Endothelial cell of umbilical vein (primary cell): ENCODE measurements at regions not wholly inside any gene's neighbourhood (a gene's known extent, or its start where the extent isn't known, plus 50 kb on each side); places are given as distances from the start of the nearest gene placed in this dataset.

Experiments
- BruUV-seq: library from RNA; stranded (reverse); fragments of 400-500 nt; replicated peaks from 2 replicates; lab custom pipeline; 2021; lab: Mats Ljungman, UMichigan
- CTCF ChIA-PET: fragments of 300-600, 350-600 bp; sonication (Branson Sonifier 250); formaldehyde crosslinking; loops from one replicate; lab custom pipeline; 2021; ENCODE audit warnings: antibody characterized with exemption, inconsistent platforms; lab: Charles Lee
- POLR2A ChIA-PET: fragments of 300-600, 350-600 bp; sonication (Branson Sonifier 250); formaldehyde crosslinking; loops from one replicate; lab custom pipeline; 2021; ENCODE audit warnings: antibody characterized with exemption, inconsistent platforms; lab: Charles Lee
- DNase-seq: peaks from one replicate; pipeline ENCODE4 v3.0.0-alpha.2; 2011; ENCODE audit warnings: low read depth, low spot score
- FAIRE-seq: peaks from 2 replicates; lab custom pipeline; 2011; peaks lifted over from hg19 to GRCh38; lab: Jason Lieb, UNC
- H2AFZ ChIP-seq: 2 replicates; pipeline ENCODE4 v1.6.0; 2012; ENCODE audit warnings: low read depth, low read length, control low read depth, inconsistent platforms
- H3K27ac ChIP-seq: 2 replicates; pipeline ENCODE4 v1.5.1; 2011; ENCODE audit warnings: low read depth, mild to moderate bottlenecking, control low read depth, low read length, moderate library complexity; ENCODE audit not compliant: insufficient read depth
- H3K27me3 ChIP-seq, 2 experiments: 2 replicates each; pipeline versions ENCODE4 v1.6.0 to v1.6.1; 2011; ENCODE audit warnings: low read length in 2 of 2, mixed read lengths in 1 of 2; ENCODE audit not compliant: control insufficient read depth in 2 of 2, insufficient read depth in 2 of 2
- H3K36me3 ChIP-seq, 2 experiments: 2 replicates in 1 of 2; 3 replicates in 1 of 2; pipeline ENCODE4 v1.5.1; 2011; ENCODE audit warnings: low read length in 2 of 2, mild to moderate bottlenecking in 1 of 2, moderate library complexity in 1 of 2; ENCODE audit not compliant: control insufficient read depth in 2 of 2, insufficient read depth in 2 of 2; ENCODE audit errors: extremely low read depth in 1 of 2
- H3K4me1 ChIP-seq: 3 replicates; pipeline ENCODE4 v1.5.1; 2011; ENCODE audit warnings: mild to moderate bottlenecking, low read length; ENCODE audit not compliant: control insufficient read depth, insufficient read depth; ENCODE audit errors: extremely low read depth
- H3K4me2 ChIP-seq: 2 replicates; pipeline ENCODE4 v1.6.1; 2011; ENCODE audit warnings: low read length, control low read depth, mixed read lengths; ENCODE audit not compliant: insufficient read depth
- H3K4me3 ChIP-seq, 3 experiments: fragments of 200-600 bp in 1 of 3; sonication (generic), shearing (Covaris generic) in 1 of 3; replicated peaks in 1 of 3; 2 replicates each; pipeline ENCODE4 v1.5.1; 2011 to 2016; ENCODE audit warnings: control low read depth in 3 of 3, low read length in 3 of 3, mild to moderate bottlenecking in 2 of 3, inconsistent platforms in 1 of 3, low read depth in 1 of 3, moderate library complexity in 1 of 3; ENCODE audit not compliant: insufficient read depth in 1 of 3
- H3K79me2 ChIP-seq: 2 replicates; pipeline ENCODE4 v1.6.0; 2012; ENCODE audit warnings: low read length, inconsistent platforms; ENCODE audit not compliant: control insufficient read depth, insufficient read depth
- H3K9ac ChIP-seq: replicated peaks from 2 replicates; pipeline ENCODE3; 2011; ENCODE audit warnings: low read length, control low read depth; ENCODE audit not compliant: insufficient read depth; ENCODE audit errors: extremely low read depth
- H3K9me1 ChIP-seq: replicated peaks from 3 replicates; pipeline ENCODE4 v1.6.0; 2011; ENCODE audit warnings: mild to moderate bottlenecking, low read length; ENCODE audit not compliant: control insufficient read depth, insufficient read depth; ENCODE audit errors: extremely low read depth
- H3K9me3 ChIP-seq: replicated peaks from 2 replicates; pipeline ENCODE4 v1.5.1; 2012; ENCODE audit warnings: low read length, inconsistent platforms; ENCODE audit not compliant: control insufficient read depth, insufficient read depth
- H4K20me1 ChIP-seq: replicated peaks from 2 replicates; pipeline ENCODE3; 2011; ENCODE audit warnings: mild to moderate bottlenecking, low read length; ENCODE audit not compliant: control insufficient read depth, insufficient read depth; ENCODE audit errors: extremely low read depth
- EZH2 ChIP-seq: IDR thresholded peaks from 2 replicates; pipeline ENCODE4 v1.6.1; 2012; ENCODE audit warnings: borderline replicate concordance, low read depth, mild to moderate bottlenecking, moderate library complexity, low read length, inconsistent platforms; ENCODE audit not compliant: severe bottlenecking
- FOS ChIP-seq: IDR thresholded peaks from 2 replicates; pipeline ENCODE4 v1.6.1; 2011; ENCODE audit warnings: mild to moderate bottlenecking, low read length, moderate library complexity, borderline replicate concordance; ENCODE audit not compliant: insufficient read depth
- GATA2 ChIP-seq: IDR thresholded peaks from 2 replicates; pipeline ENCODE4 v1.7.0; 2011; ENCODE audit warnings: low read depth, mild to moderate bottlenecking, moderate library complexity, mixed read lengths, low read length; ENCODE audit not compliant: insufficient read length, insufficient read depth
- JUN ChIP-seq: IDR thresholded peaks from 2 replicates; pipeline ENCODE4 v1.6.1; 2011; ENCODE audit warnings: borderline replicate concordance, low read depth; ENCODE audit not compliant: insufficient read length, insufficient read depth
- MYC ChIP-seq: IDR thresholded peaks from one replicate; pipeline ENCODE4 v1.6.1; 2011; ENCODE audit warnings: mild to moderate bottlenecking, low read depth, low read length
- POLR2A ChIP-seq: IDR thresholded peaks from 2 replicates; pipeline ENCODE4 v1.6.1; 2012; ENCODE audit warnings: low read depth, mild to moderate bottlenecking, control low read depth, low read length
- POLR2AphosphoS5 ChIP-seq: IDR thresholded peaks from 2 replicates; pipeline ENCODE4 v1.6.1; 2012; ENCODE audit warnings: low read depth, mild to moderate bottlenecking, control low read depth, low read length, moderate library complexity; ENCODE audit not compliant: insufficient read depth
- dilution Hi-C: fragments of 300-500 bp; cut with MboI; formaldehyde crosslinking; loops from one replicate; pipeline ENCODE4 v1.15.0; 2019; ENCODE audit warnings: low sequenced_read_pairs; ENCODE audit not compliant: extremely low pct_ligation_motif_present
- intact Hi-C: fragments of 100-400 bp; cut with micrococcal nuclease; formaldehyde crosslinking; loops from one replicate; pipeline ENCODE4 v1.10.0; 2022
- TF ChIP-seq, protein P1 (sequence below): IDR thresholded peaks from 2 replicates; pipeline ENCODE4 v1.6.1; 2011; ENCODE audit not compliant: insufficient read depth, insufficient read length
- TF ChIP-seq, protein P2 (sequence below), 2 donors: IDR thresholded peaks; 1 replicate in 1 of 2; 2 replicates in 1 of 2; pipeline ENCODE4 v1.5.1; 2011; ENCODE audit warnings: low read length in 2 of 2, mild to moderate bottlenecking in 2 of 2, moderate library complexity in 2 of 2, control low read depth in 1 of 2, inconsistent platforms in 1 of 2, low read depth in 1 of 2; ENCODE audit not compliant: insufficient read depth in 1 of 2; ENCODE audit errors: extremely low read depth in 1 of 2

DNA sequence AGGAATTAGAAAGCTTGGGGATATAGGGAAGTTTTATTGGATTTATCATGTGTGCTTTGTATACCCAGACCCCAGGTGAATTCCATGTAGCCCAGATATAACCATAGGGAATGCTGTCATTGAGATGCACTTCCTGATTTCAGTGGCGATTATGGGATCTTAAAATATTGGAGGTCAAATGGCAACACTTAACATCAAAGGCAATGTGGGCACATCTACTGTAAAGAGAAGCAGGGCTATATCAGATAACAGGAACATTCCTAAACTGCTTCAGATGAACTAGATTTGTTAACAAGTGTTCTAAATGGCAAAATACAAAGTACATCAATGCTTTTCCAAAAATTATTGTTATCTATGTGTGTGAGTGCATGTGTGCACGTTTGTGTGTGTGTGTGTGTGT lies 883.5 kb upstream of the EDIL3 start:
- ChIA-PET CTCF (no interaction called here), POLR2A (no interaction called here)
- dilution Hi-C loops (no loop called here), intact Hi-C loops (no loop called here)
- H3K4me3 ChIP-seq, result no peak overlapping the region
- no peaks in the 10 kb centered on the region for H4K20me1 ChIP-seq
- TF ChIP-seq MYC, result no peak
- no peak for TF ChIP-seq FOS
- TF ChIP-seq, protein P1, sequence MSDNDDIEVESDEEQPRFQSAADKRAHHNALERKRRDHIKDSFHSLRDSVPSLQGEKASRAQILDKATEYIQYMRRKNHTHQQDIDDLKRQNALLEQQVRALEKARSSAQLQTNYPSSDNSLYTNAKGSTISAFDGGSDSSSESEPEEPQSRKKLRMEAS, result no peak
- TF ChIP-seq GATA2, result no peak
- TF ChIP-seq, protein P2, sequence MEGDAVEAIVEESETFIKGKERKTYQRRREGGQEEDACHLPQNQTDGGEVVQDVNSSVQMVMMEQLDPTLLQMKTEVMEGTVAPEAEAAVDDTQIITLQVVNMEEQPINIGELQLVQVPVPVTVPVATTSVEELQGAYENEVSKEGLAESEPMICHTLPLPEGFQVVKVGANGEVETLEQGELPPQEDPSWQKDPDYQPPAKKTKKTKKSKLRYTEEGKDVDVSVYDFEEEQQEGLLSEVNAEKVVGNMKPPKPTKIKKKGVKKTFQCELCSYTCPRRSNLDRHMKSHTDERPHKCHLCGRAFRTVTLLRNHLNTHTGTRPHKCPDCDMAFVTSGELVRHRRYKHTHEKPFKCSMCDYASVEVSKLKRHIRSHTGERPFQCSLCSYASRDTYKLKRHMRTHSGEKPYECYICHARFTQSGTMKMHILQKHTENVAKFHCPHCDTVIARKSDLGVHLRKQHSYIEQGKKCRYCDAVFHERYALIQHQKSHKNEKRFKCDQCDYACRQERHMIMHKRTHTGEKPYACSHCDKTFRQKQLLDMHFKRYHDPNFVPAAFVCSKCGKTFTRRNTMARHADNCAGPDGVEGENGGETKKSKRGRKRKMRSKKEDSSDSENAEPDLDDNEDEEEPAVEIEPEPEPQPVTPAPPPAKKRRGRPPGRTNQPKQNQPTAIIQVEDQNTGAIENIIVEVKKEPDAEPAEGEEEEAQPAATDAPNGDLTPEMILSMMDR (IDR thresholded peaks at IDR 0.05; ENCODE audit: extremely low read depth in 1 of 2, insufficient read depth in 1 of 2, low read depth in 1 of 2, low read length in 2 of 2), result no peak
- TF ChIP-seq JUN, result no peak
- no peak for TF ChIP-seq POLR2AphosphoS5
- TF ChIP-seq POLR2A, result no peak
- no peak for TF ChIP-seq EZH2
- no peak overlapping the region for H3K9ac ChIP-seq
- H3K27me3 ChIP-seq, result no peaks in the 10 kb centered on the region
- no peak for DNase-seq
- no peak overlapping the region for H2AFZ ChIP-seq
- H3K4me2 ChIP-seq, result no peak overlapping the region
- no peaks in the 10 kb centered on the region for H3K79me2 ChIP-seq
- no peaks in the 10 kb centered on the region for H3K9me1 ChIP-seq
- no peak for FAIRE-seq
- H3K4me1 ChIP-seq, result no peaks in the 10 kb centered on the region
- H3K27ac ChIP-seq, result no peak overlapping the region
- BruUV-seq, result no TSS peak
- H3K36me3 ChIP-seq, result no peaks in the 10 kb centered on the region
- H3K9me3 ChIP-seq, result no peaks in the 10 kb centered on the region
